HL-60 (cell line): ENCODE measurements at regions not wholly inside any gene's neighbourhood (a gene's known extent, or its start where the extent isn't known, plus 50 kb on each side); places are given as distances from the start of the nearest gene placed in this dataset.
"Not testable (repeated sequence)": the region's sequence is repeated elsewhere in the genome, so short reads cannot be mapped to it uniquely, and the experiment has no call there.

Source experiments
- DNase-seq, 2 experiments: peaks; one replicate each; pipeline ENCODE4 v3.0.0-alpha.2; 2010 to 2020; ENCODE audit warnings: low read depth in 1 of 2, low spot score in 1 of 2
- H3K27ac ChIP-seq: fragments of 250-450 bp; sonication (Bioruptor Pico); replicated peaks from 2 replicates; pipeline ENCODE4 v1.5.1; 2020; ENCODE audit warnings: mild to moderate bottlenecking, moderate library complexity
- H3K27me3 ChIP-seq: fragments of 250-450 bp; sonication (Bioruptor Pico); 2 replicates; pipeline ENCODE4 v1.5.1; 2021; ENCODE audit warnings: mild to moderate bottlenecking, moderate library complexity; ENCODE audit not compliant: insufficient read depth, poor library complexity, severe bottlenecking
- H3K4me3 ChIP-seq: replicated peaks from 2 replicates; pipeline ENCODE4 v1.5.1; 2011; ENCODE audit warnings: mild to moderate bottlenecking, control low read depth, low read length; ENCODE audit not compliant: insufficient read depth
- GABPA ChIP-seq: IDR thresholded peaks from 2 replicates; pipeline ENCODE4 v1.6.1; 2012; ENCODE audit warnings: low read depth
- POLR2AphosphoS5 ChIP-seq: IDR thresholded peaks from 2 replicates; pipeline ENCODE4 v1.6.1; 2012; ENCODE audit warnings: low read depth
- SPI1 ChIP-seq: IDR thresholded peaks from 2 replicates; pipeline ENCODE4 v1.6.1; 2012; ENCODE audit warnings: low read depth, mild to moderate bottlenecking, borderline replicate concordance
- TF ChIP-seq, protein P1 (sequence below): IDR thresholded peaks from one replicate; pipeline ENCODE4 v1.5.1; 2011; ENCODE audit warnings: low read length, control low read depth, inconsistent platforms; ENCODE audit not compliant: insufficient read depth
- TF ChIP-seq, protein P2 (sequence below): IDR thresholded peaks from 2 replicates; pipeline ENCODE4 v1.6.1; 2012; ENCODE audit warnings: low read depth; ENCODE audit not compliant: insufficient replicate concordance

DNA sequence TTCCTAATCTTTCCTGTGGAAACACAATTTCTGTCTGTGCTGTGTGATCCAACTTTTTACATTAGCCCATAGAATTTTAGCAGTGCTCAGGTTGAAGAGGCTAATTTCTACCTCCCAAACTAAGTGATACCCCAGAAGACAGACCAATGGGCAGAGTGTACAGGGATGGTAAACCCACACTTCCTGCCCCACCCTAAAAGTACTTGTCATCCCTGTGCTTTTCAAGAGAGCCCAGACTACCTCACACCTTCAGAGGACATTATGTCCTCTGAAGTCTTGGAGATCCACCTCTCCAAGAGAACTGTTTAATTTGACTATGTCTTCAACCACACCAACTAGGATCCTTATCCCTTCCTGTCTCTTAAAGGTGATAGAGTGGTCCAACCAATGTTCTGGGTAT lies 82.0 kb upstream of the ACSL1 start:
- no peak overlapping the region for H3K27ac ChIP-seq
- no peak for TF ChIP-seq SPI1
- TF ChIP-seq GABPA: no peak
- TF ChIP-seq, protein P1, sequence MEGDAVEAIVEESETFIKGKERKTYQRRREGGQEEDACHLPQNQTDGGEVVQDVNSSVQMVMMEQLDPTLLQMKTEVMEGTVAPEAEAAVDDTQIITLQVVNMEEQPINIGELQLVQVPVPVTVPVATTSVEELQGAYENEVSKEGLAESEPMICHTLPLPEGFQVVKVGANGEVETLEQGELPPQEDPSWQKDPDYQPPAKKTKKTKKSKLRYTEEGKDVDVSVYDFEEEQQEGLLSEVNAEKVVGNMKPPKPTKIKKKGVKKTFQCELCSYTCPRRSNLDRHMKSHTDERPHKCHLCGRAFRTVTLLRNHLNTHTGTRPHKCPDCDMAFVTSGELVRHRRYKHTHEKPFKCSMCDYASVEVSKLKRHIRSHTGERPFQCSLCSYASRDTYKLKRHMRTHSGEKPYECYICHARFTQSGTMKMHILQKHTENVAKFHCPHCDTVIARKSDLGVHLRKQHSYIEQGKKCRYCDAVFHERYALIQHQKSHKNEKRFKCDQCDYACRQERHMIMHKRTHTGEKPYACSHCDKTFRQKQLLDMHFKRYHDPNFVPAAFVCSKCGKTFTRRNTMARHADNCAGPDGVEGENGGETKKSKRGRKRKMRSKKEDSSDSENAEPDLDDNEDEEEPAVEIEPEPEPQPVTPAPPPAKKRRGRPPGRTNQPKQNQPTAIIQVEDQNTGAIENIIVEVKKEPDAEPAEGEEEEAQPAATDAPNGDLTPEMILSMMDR: no peak
- TF ChIP-seq POLR2AphosphoS5: no peak
- TF ChIP-seq, protein P2, sequence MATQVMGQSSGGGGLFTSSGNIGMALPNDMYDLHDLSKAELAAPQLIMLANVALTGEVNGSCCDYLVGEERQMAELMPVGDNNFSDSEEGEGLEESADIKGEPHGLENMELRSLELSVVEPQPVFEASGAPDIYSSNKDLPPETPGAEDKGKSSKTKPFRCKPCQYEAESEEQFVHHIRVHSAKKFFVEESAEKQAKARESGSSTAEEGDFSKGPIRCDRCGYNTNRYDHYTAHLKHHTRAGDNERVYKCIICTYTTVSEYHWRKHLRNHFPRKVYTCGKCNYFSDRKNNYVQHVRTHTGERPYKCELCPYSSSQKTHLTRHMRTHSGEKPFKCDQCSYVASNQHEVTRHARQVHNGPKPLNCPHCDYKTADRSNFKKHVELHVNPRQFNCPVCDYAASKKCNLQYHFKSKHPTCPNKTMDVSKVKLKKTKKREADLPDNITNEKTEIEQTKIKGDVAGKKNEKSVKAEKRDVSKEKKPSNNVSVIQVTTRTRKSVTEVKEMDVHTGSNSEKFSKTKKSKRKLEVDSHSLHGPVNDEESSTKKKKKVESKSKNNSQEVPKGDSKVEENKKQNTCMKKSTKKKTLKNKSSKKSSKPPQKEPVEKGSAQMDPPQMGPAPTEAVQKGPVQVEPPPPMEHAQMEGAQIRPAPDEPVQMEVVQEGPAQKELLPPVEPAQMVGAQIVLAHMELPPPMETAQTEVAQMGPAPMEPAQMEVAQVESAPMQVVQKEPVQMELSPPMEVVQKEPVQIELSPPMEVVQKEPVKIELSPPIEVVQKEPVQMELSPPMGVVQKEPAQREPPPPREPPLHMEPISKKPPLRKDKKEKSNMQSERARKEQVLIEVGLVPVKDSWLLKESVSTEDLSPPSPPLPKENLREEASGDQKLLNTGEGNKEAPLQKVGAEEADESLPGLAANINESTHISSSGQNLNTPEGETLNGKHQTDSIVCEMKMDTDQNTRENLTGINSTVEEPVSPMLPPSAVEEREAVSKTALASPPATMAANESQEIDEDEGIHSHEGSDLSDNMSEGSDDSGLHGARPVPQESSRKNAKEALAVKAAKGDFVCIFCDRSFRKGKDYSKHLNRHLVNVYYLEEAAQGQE: no peak
- H3K4me3 ChIP-seq: no peak overlapping the region
- H3K27me3 ChIP-seq: no peaks in the 10 kb centered on the region
- DNase-seq: no peak

DNA sequence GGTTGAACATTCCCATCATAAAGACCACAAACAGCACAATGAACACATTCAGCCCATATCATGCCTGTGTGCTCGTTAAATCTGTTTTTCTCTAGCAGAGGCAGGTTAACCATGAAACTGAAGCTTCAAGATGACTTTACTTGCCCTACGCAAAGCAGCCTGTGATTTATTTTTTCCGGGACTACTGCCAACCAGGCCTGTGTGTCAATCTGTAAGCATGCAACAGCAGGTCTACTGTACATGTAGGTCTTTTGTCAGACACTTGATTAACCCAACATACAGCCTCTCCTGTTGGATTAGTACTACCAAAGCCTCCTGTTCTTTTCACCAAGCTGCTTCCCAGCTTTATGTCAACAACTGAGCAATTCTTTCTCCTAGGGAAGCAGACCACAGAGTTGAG lies 85.5 kb upstream of the ACSL1 start:
- TF ChIP-seq, protein P1: no peak
- TF ChIP-seq, protein P2: no peak
- no peak for TF ChIP-seq GABPA
- TF ChIP-seq SPI1: no peak
- TF ChIP-seq POLR2AphosphoS5: no peak
- no peak overlapping the region for H3K27ac ChIP-seq
- H3K4me3 ChIP-seq: no peak overlapping the region
- H3K27me3 ChIP-seq: no peaks in the 10 kb centered on the region
- no peak for DNase-seq

DNA sequence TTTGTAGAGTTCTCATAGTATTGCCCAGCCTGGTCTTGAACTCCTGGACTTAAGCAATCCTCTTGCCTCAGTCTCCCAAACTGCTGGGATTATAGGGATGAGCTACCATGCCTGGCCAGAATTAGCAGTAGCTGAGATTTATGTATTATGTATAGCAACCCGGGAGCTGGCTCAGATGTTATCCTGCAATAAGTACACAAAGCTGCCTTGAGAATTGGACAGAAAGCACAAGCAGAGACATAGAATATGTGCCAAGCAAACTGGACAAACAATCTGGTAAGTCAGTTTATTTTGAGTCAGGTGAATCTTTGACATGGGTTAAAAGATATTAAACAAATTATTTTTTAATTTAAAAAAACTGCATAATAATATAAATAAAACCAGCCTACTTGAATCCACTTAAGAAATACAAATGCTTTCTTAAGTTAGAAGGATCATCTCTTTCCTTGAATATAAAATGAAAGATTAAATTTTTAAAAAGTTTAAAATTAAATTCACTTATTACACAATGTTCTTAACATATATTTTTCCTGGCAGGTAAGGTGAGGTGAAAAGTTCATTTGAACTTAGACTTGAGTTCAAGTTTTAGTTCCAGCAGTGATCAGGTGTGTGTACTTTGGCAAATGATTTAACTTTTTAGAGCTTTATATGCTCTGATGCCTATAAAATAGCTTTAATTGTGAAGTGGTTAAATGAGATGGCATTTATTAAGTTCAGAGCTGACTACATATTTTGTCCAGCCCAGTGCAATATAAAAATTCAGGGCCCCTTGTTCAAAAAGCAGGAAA lies 87.8 kb upstream of the ACSL1 start:
- Histone ChIP-seq H3K4me3 (no peak overlapping the region), H3K27ac (no peak overlapping the region), H3K27me3 (no peaks in the 10 kb centered on the region)
- DNase-seq: no peak
- no peak for TF ChIP-seq SPI1
- TF ChIP-seq, protein P1: no peak
- TF ChIP-seq GABPA: no peak
- TF ChIP-seq, protein P2: no peak
- no peak for TF ChIP-seq POLR2AphosphoS5

DNA sequence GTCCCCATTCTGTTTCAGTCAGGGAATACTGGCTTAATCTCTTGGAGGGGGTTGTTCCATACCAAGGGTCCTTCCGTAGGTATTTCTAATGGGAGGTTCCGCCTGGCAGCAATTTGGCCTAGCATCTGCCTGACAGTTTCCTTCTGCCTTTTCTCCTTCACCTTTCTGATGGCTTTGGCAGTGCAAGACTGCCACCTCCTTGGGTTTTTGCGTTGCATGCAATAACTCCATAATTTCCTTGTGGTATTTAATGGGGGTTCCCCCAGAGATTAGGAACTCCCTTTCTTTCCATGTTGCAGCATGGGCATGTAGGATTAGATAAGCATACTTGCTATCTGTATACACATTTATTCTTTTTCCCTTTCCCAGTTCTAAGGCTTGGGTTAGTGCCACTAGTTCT lies 93.0 kb upstream of the ACSL1 start:
- not testable (repeated sequence) for H3K27me3 ChIP-seq, H3K27ac ChIP-seq, H3K4me3 ChIP-seq, DNase-seq
